HL-60 (cell line): ENCODE measurements at regions not wholly inside any gene's neighbourhood (a gene's known extent, or its start where the extent isn't known, plus 50 kb on each side); places are given as distances from the start of the nearest gene placed in this dataset.
"Not testable (repeated sequence)": the region's sequence is repeated elsewhere in the genome, so short reads cannot be mapped to it uniquely, and the experiment has no call there.

Source experiments
- DNase-seq, 2 experiments: peaks; one replicate each; pipeline ENCODE4 v3.0.0-alpha.2; 2010 to 2020; ENCODE audit warnings: low read depth in 1 of 2, low spot score in 1 of 2
- H3K27ac ChIP-seq: fragments of 250-450 bp; sonication (Bioruptor Pico); replicated peaks from 2 replicates; pipeline ENCODE4 v1.5.1; 2020; ENCODE audit warnings: mild to moderate bottlenecking, moderate library complexity
- H3K27me3 ChIP-seq: fragments of 250-450 bp; sonication (Bioruptor Pico); 2 replicates; pipeline ENCODE4 v1.5.1; 2021; ENCODE audit warnings: mild to moderate bottlenecking, moderate library complexity; ENCODE audit not compliant: insufficient read depth, poor library complexity, severe bottlenecking
- H3K4me3 ChIP-seq: replicated peaks from 2 replicates; pipeline ENCODE4 v1.5.1; 2011; ENCODE audit warnings: mild to moderate bottlenecking, control low read depth, low read length; ENCODE audit not compliant: insufficient read depth
- GABPA ChIP-seq: IDR thresholded peaks from 2 replicates; pipeline ENCODE4 v1.6.1; 2012; ENCODE audit warnings: low read depth
- POLR2AphosphoS5 ChIP-seq: IDR thresholded peaks from 2 replicates; pipeline ENCODE4 v1.6.1; 2012; ENCODE audit warnings: low read depth
- REST ChIP-seq: IDR thresholded peaks from 2 replicates; pipeline ENCODE4 v1.6.1; 2012; ENCODE audit warnings: low read depth; ENCODE audit not compliant: insufficient replicate concordance
- SPI1 ChIP-seq: IDR thresholded peaks from 2 replicates; pipeline ENCODE4 v1.6.1; 2012; ENCODE audit warnings: low read depth, mild to moderate bottlenecking, borderline replicate concordance
- TF ChIP-seq, protein P1 (sequence below): IDR thresholded peaks from one replicate; pipeline ENCODE4 v1.5.1; 2011; ENCODE audit warnings: low read length, control low read depth, inconsistent platforms; ENCODE audit not compliant: insufficient read depth

GRCh38 chr22:22327723-22328122 is 83.1 kb downstream of the VPREB1 start:
- TF ChIP-seq SPI1 (no peak), POLR2AphosphoS5 (no peak), REST (no peak), GABPA (no peak)
- TF ChIP-seq, protein P1, sequence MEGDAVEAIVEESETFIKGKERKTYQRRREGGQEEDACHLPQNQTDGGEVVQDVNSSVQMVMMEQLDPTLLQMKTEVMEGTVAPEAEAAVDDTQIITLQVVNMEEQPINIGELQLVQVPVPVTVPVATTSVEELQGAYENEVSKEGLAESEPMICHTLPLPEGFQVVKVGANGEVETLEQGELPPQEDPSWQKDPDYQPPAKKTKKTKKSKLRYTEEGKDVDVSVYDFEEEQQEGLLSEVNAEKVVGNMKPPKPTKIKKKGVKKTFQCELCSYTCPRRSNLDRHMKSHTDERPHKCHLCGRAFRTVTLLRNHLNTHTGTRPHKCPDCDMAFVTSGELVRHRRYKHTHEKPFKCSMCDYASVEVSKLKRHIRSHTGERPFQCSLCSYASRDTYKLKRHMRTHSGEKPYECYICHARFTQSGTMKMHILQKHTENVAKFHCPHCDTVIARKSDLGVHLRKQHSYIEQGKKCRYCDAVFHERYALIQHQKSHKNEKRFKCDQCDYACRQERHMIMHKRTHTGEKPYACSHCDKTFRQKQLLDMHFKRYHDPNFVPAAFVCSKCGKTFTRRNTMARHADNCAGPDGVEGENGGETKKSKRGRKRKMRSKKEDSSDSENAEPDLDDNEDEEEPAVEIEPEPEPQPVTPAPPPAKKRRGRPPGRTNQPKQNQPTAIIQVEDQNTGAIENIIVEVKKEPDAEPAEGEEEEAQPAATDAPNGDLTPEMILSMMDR = no peak
- Histone ChIP-seq H3K4me3 (no peak overlapping the region), H3K27me3 (peaks cover 3% of the 10 kb centered on the region), H3K27ac (no peak overlapping the region)
- no peak for DNase-seq

DNA sequence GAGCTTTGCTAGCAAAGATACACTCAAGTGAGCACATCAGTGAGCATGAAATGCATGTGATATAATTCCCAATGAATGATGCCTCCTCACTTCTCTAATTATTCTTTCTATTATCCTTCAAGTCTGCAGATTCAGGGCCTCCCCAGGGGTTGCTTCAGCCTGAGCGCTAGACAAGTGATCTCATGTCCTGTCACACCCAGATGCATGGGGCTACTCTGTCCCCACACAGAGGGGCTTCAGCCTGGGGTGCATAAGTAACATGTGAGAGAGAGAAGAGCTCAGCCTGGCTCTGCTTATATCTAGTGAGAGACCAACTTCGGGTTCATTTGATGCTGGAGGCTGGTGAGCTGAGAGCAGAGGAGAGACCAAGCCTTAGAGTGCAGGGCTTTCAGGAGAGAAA is 85.2 kb downstream of the VPREB1 start:
- Histone ChIP-seq H3K27me3 (peaks cover 5% of the 10 kb centered on the region), H3K27ac (no peak overlapping the region), H3K4me3 (no peak overlapping the region)
- TF ChIP-seq SPI1 (no peak), REST (no peak), POLR2AphosphoS5 (no peak), GABPA (no peak)
- TF ChIP-seq, protein P1 = no peak
- no peak for DNase-seq

DNA sequence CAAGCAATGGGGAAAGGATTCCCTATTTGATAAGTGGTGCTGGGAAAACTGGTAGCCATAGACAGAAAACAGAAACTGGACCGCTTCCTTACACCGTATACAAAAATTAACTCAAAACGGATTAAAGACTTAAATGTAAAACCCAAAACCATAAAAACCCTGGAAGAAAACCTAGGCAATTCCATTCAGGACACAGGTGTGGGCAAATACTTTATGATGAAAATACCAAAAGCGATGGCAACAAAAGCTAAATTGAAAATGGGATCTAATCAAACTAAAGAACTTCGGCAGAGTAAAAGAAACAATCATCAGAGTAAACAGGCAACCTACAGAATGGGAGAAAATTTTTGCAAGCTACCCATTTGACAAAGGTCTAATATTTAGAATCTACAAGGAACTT is 91.1 kb downstream of the VPREB1 start:
- not testable (repeated sequence) for DNase-seq, H3K4me3 ChIP-seq, H3K27me3 ChIP-seq, H3K27ac ChIP-seq

GRCh38 chr22:22336333-22336732 is 91.7 kb downstream of the VPREB1 start:
- H3K27me3 ChIP-seq, DNase-seq, H3K27ac ChIP-seq, H3K4me3 ChIP-seq: not testable (repeated sequence)

- not testable (repeated sequence) for DNase-seq, H3K4me3 ChIP-seq, H3K27ac ChIP-seq, H3K27me3 ChIP-seq
Observed at GRCh38 chr22:22338778-22339177, 94.2 kb downstream of the VPREB1 start.

DNA sequence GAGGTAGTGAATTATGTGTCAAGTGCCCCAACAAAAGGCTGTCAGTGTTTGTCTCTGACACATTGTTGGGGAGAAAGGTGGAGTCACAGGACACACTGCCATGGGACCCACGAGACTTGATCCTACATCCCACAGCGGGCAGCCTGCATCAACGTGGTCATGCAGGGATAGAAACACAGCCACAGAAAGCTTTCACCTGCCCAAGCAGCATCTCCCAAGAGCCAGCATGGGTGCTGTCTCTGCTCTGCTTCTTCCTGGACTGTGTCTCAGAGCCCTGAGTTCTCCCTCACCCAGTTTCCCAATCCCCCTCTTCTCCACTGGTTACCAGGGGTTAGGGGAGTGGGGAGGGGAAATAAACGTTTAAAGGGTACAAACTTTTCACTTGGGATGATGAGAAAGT is 97.2 kb downstream of the VPREB1 start:
- no peak for DNase-seq
- TF ChIP-seq, protein P1 = no peak
- TF ChIP-seq SPI1 (no peak), REST (no peak), GABPA (no peak), POLR2AphosphoS5 (no peak)
- no peak overlapping the region for H3K27ac ChIP-seq
- H3K4me3 ChIP-seq = no peak overlapping the region
- H3K27me3 ChIP-seq = no peaks in the 10 kb centered on the region
